Esophagus (tissue), 2 donors: ENCODE measurements at regions not wholly inside any gene's neighbourhood (a gene's known extent, or its start where the extent isn't known, plus 50 kb on each side); places are given as distances from the start of the nearest gene placed in this dataset.

Experiments
- H3K27ac ChIP-seq, 2 donors: one replicate each; pipeline ENCODE4 v1.5.1; 2013; ENCODE audit warnings: low read depth in 2 of 2, mild to moderate bottlenecking in 2 of 2, inconsistent platforms in 1 of 2, low read length in 1 of 2, moderate library complexity in 1 of 2
- H3K27me3 ChIP-seq, 2 donors: one replicate each; pipeline ENCODE4 v1.6.1; 2013; ENCODE audit warnings: low read length in 2 of 2, control low read depth in 1 of 2, mild to moderate bottlenecking in 1 of 2; ENCODE audit not compliant: insufficient read depth in 2 of 2, control insufficient read depth in 1 of 2
- H3K36me3 ChIP-seq, 2 donors: one replicate each; pipeline ENCODE4 v1.6.1; 2013; ENCODE audit warnings: low read length in 1 of 2; ENCODE audit not compliant: control insufficient read depth in 2 of 2, insufficient read depth in 2 of 2
- H3K4me1 ChIP-seq, 2 donors: one replicate each; pipeline ENCODE4 v1.6.1; 2013; ENCODE audit warnings: low read length in 1 of 2; ENCODE audit not compliant: control insufficient read depth in 2 of 2, insufficient read depth in 2 of 2
- H3K4me3 ChIP-seq, 2 donors: one replicate each; pipeline ENCODE4 v1.5.1; 2013; ENCODE audit warnings: low read length in 2 of 2, mild to moderate bottlenecking in 2 of 2, low read depth in 1 of 2, moderate library complexity in 1 of 2
- H3K9me3 ChIP-seq, 2 donors: one replicate each; pipeline ENCODE4 v1.6.1; 2013; ENCODE audit warnings: mild to moderate bottlenecking in 2 of 2, low read depth in 1 of 2, low read length in 1 of 2, moderate library complexity in 1 of 2; ENCODE audit not compliant: control insufficient read depth in 2 of 2, insufficient read depth in 1 of 2
- WGBS, 2 donors: extraction: QIAGEN DNeasy Blood & Tissue Kit; methylation state at CpG; one replicate each; pipeline ENCODE4 v1.1.7; 2013; 5-methylcytosine and 5-hydroxymethylcytosine counted together
- donor health status: healthy with polysubstance abuse.
- donor health status: Bipolar disorder and iron deficiency.

DNA sequence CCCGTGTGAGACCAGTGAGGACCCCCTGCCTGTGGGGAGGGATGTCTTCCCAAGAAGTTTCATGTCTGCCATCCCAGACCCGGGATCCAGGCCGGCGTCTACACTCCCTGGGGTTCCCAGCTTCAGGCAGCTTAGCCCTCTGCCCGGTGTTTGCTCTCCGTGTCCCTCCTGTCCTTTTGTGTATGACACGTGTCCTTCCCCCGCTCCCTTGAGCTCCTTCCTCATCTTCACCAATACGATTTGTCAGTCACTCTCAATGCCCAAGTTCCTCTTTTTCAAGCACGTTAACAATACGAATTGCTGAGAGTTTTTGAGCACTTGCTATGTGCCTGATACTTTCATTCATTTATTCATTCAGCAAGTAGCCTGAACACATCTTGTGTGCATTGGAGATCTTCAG, 115.6 kb upstream of the PTPN1 start:
- Histone ChIP-seq H3K36me3 (no peaks in the 10 kb centered on the region), H3K4me1 (peaks cover 2 to 3% of the 10 kb centered on the region in 2 donors), H3K27ac (peak overlapping the region in 1 of 2 donors; percentile 50), H3K27me3 (no peaks in the 10 kb centered on the region), H3K9me3 (no peaks in the 10 kb centered on the region), H3K4me3 (no peak overlapping the region)
- 79 to 86% methylated on average over 11 of the region's 11 CpGs for WGBS, 2 donors

DNA sequence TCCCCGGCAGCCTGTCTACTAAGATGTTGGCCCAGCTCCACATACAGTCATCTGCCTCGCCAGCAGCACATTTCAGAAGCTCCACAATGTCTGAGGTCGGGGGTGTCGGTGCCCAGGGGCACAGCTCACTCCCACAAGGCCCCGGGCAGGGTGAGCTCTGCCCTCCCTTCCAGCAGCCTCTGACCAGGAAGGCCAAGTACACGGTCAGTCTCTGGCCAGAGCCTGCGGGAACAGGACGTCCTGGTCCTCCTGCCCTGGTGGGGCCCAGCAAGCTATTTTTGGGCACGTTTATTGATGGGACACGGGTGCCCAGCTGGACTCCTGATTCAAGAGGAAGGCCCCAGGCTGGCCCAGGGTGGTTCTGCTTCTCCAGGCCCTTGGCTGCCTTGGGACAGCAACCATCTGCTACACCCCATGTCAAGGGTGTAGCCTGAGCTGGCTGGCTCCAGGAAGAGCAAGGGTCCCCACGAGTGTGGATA, 114.9 kb upstream of the PTPN1 start:
- WGBS, 2 donors = 43 to 44% methylated on average over 11 of the region's 11 CpGs
- Histone ChIP-seq H3K27ac (peak overlapping the region; percentile 74 to 75), H3K4me3 (no peak overlapping the region), H3K36me3 (no peaks in the 10 kb centered on the region), H3K27me3 (no peaks in the 10 kb centered on the region), H3K9me3 (no peaks in the 10 kb centered on the region), H3K4me1 (peaks cover 2 to 6% of the 10 kb centered on the region in 2 donors)

DNA sequence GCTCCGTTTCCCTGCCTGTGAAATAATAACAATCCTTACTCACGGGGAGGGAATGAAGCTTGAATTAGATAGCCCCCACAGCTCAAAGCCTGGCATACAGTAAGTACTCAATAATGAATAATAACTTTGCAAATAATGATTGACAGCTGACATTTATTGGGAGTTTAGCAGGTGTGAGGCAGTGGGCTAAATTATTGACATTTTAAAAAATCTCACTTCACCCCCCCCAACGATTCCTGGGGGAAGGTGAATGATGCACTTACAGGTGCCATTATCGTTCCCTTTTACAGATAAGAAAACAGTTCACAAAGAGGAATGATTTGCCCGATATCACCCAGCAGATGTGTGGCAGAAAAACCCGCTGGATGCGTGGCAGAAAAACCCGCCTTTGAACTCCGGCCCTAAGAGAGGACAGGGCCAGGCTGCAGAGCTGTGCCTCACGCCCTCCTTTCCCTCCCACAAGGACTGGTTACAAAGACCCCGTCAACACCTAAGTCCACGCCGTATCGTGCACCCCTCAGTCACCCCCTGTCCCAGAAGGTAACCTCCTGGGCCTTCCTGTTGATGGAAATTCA, 114.2 kb upstream of the PTPN1 start:
- H3K4me3 ChIP-seq = no peak overlapping the region
- peaks cover 2 to 6% of the 10 kb centered on the region in 2 donors for H3K4me1 ChIP-seq
- H3K36me3 ChIP-seq = no peaks in the 10 kb centered on the region
- peak overlapping the region; percentile 74 to 75 for H3K27ac ChIP-seq
- no peaks in the 10 kb centered on the region for H3K27me3 ChIP-seq
- WGBS, 2 donors = 91 to 92% methylated on average over 14 of the region's 14 CpGs
- H3K9me3 ChIP-seq = no peaks in the 10 kb centered on the region

DNA sequence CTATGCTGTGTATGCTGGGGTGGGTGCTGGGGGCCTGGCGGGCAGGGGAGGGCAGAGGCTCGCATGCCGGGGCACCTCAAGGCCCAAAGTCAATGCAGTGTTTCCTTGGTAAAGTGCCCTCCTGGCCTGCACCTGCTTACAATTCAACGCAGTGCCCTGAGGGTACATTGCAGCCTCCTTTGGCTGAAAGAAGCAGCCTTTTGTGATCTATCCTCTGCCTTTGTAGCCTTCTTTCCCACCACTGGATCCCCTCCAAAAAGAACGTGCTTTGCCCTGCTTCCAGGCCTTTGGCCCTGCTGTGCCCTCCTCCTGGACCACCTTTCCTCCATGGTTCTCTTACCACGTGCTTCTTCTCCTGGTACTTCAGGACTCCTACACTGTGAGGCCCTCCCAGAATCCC, 113.6 kb upstream of the PTPN1 start:
- no peaks in the 10 kb centered on the region for H3K9me3 ChIP-seq
- no peaks in the 10 kb centered on the region for H3K27me3 ChIP-seq
- peak overlapping the region in 1 of 2 donors; percentile 24 for H3K27ac ChIP-seq
- H3K4me1 ChIP-seq = peaks cover 2 to 6% of the 10 kb centered on the region in 2 donors
- WGBS, 2 donors = 80 to 81% methylated on average over 6 of the region's 6 CpGs
- H3K4me3 ChIP-seq = no peak overlapping the region
- no peaks in the 10 kb centered on the region for H3K36me3 ChIP-seq

DNA sequence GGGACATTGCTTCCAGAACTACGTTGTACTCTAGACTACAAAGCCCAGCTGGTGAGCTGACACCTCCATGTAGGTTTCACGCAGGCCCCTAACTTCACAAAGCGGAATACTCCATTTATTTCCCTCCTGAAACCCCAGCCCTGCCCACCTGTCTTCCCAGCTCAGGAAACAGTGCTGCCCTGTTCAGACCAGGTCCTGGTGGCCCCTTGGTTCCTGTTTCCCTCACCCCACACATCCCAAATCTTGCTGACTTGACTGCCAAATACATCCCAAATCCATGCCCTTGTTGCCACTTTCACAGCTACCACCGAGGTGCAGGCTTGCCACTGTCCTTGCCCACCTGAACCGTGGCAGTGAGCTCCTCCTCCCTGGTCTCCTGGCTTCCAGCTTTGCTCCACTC, 113.1 kb upstream of the PTPN1 start:
- Histone ChIP-seq H3K4me3 (no peak overlapping the region), H3K9me3 (no peaks in the 10 kb centered on the region), H3K27ac (peak overlapping the region in 1 of 2 donors; percentile 24), H3K27me3 (no peaks in the 10 kb centered on the region), H3K36me3 (no peaks in the 10 kb centered on the region), H3K4me1 (peaks cover 2 to 6% of the 10 kb centered on the region in 2 donors)
- 88 to 89% methylated on average over 5 of the region's 5 CpGs for WGBS, 2 donors

DNA sequence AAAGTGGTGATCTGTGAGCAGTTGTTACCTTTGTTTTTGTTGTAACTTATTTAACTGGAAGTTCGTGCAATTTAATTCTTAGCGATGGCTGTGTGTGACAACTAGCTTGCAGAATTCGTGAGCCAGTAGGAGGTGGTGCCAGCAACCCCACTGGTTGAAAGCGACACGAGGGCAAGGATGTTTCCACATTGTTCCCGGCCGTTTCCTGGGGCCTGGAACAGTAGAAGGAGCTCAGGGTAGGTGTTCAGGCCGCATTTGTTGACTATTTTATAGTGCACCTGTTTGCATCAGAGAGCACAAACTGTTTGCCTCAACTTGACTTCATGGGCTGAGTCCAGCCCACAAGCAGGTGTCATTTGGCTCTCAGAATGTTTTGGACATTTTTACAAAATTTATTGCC, 112.1 kb upstream of the PTPN1 start:
- 84 to 88% methylated on average over 8 of the region's 8 CpGs for WGBS, 2 donors
- H3K9me3 ChIP-seq = no peaks in the 10 kb centered on the region
- H3K27ac ChIP-seq = peak overlapping the region in 1 of 2 donors; percentile 0
- H3K4me3 ChIP-seq = no peak overlapping the region
- no peaks in the 10 kb centered on the region for H3K36me3 ChIP-seq
- H3K4me1 ChIP-seq = peaks cover 2 to 6% of the 10 kb centered on the region in 2 donors
- H3K27me3 ChIP-seq = no peaks in the 10 kb centered on the region

DNA sequence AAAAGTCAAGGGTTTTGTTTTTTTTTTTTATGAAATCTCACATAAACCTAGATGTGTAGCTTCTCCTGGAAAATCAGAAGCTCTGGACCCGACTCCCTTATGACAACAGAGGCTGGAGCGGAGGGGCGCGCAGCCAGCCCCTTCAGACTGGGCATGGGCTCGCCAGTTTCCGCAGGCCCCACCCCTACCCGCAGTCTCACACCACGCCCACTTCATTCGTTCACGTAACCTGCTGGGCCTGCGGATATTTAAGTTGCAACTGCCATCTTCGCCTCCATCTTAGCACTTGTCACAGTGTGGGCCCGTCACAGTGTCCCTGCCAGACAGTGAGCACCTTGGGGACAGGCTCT, 111.7 kb upstream of the PTPN1 start:
- WGBS, 2 donors = 83 to 84% methylated on average over 13 of the region's 13 CpGs
- no peaks in the 10 kb centered on the region for H3K36me3 ChIP-seq
- no peaks in the 10 kb centered on the region for H3K27me3 ChIP-seq
- no peaks in the 10 kb centered on the region for H3K9me3 ChIP-seq
- peak overlapping the region; percentile 33 to 40 for H3K27ac ChIP-seq
- H3K4me1 ChIP-seq = peaks cover 2 to 6% of the 10 kb centered on the region in 2 donors
- H3K4me3 ChIP-seq = no peak overlapping the region

DNA sequence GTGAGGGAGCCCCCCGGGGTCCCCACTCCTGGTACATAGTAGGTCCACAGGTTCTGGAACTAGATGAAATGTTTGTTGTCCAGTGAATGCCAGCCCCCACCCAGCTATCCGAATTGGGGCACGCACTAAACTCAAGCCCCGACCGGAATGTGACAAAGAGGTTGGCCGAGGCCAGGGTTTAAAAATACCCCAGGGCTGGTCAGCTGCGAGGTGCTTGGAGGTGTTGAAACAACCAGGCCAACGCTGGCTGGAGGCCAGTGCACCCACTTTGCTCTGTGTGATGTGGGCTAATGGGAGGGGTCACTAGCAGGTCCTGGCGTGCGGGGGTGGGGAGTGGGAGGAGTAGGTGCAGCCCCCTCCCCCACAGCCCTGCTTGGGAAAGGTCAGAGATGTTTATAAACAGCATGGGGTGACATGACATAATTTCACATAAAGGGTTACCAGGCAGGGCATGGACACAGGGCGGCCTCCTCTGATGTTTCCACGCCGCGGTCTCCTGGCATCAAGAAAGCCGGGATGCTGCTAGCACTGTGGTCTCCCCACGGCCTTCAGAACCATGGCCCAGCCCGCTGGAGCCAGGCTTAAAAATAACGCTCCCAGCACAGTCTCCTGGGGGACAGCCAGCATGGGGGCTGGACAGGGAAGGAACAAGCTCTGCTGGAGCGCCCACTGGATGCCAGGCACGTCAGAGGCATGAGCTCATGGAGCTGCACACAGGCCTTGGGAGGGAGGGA, 111.2 kb upstream of the PTPN1 start:
- peak overlapping the region; percentile 33 to 61 for H3K27ac ChIP-seq
- peaks cover 2 to 6% of the 10 kb centered on the region in 2 donors for H3K4me1 ChIP-seq
- WGBS, 2 donors = 63 to 69% methylated on average over 20 of the region's 20 CpGs
- no peaks in the 10 kb centered on the region for H3K36me3 ChIP-seq
- H3K9me3 ChIP-seq = no peaks in the 10 kb centered on the region
- no peak overlapping the region for H3K4me3 ChIP-seq
- no peaks in the 10 kb centered on the region for H3K27me3 ChIP-seq

DNA sequence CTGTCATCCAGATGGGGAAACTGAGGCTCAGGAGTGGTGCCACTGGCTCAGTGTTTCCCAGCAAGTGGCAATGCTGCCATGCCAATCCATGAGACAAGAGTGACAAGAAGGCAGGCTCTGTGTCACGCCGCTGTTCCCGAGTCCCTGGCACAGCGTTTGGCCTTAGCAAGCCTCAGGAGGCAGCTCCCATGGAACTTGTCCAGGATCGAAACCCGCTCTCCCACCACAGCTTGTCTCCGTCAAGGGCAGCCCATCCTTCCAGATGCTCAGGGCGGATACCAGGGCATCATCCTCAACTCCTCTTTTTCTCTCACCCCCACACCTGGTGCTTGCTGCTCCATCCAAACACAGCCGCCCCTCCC, 110.6 kb upstream of the PTPN1 start:
- Histone ChIP-seq H3K9me3 (no peaks in the 10 kb centered on the region), H3K36me3 (no peaks in the 10 kb centered on the region), H3K27ac (peak overlapping the region in 1 of 2 donors; percentile 56), H3K4me1 (peaks cover 2 to 6% of the 10 kb centered on the region in 2 donors), H3K27me3 (no peaks in the 10 kb centered on the region), H3K4me3 (no peak overlapping the region)
- 83 to 84% methylated on average over 9 of the region's 9 CpGs for WGBS, 2 donors
